AG10803 (cell line): ENCODE measurements at regions not wholly inside any gene's neighbourhood (a gene's known extent, or its start where the extent isn't known, plus 50 kb on each side); places are given as distances from the start of the nearest gene placed in this dataset.
"Not testable (repeated sequence)": the region's sequence is repeated elsewhere in the genome, so short reads cannot be mapped to it uniquely, and the experiment has no call there.

ENCODE experiments used
- DNase-seq: peaks from one replicate; pipeline ENCODE4 v3.0.0; 2010; ENCODE audit warnings: low read depth
- H3K4me3 ChIP-seq: 2 replicates; pipeline ENCODE4 v1.5.1; 2011; ENCODE audit warnings: mild to moderate bottlenecking, low read length, control low read depth
- CTCF ChIP-seq: conservative IDR thresholded peaks from 2 replicates; pipeline ENCODE4 v1.5.1; 2011; ENCODE audit warnings: mild to moderate bottlenecking, low read length, control low read depth, inconsistent platforms

GRCh38 chr16:22633799-22634198, 123.1 kb downstream of the NPIPB5 start:
- DNase-seq, result no peak
- no peak for TF ChIP-seq CTCF
- no peak overlapping the region for H3K4me3 ChIP-seq

GRCh38 chr16:22634954-22635353, 124.3 kb downstream of the NPIPB5 start:
- no peak for DNase-seq
- no peak for TF ChIP-seq CTCF
- H3K4me3 ChIP-seq, result no peak overlapping the region

GRCh38 chr16:22635357-22635761, 124.7 kb downstream of the NPIPB5 start:
- H3K4me3 ChIP-seq, result no peak overlapping the region
- no peak for DNase-seq
- TF ChIP-seq CTCF, result no peak

DNA sequence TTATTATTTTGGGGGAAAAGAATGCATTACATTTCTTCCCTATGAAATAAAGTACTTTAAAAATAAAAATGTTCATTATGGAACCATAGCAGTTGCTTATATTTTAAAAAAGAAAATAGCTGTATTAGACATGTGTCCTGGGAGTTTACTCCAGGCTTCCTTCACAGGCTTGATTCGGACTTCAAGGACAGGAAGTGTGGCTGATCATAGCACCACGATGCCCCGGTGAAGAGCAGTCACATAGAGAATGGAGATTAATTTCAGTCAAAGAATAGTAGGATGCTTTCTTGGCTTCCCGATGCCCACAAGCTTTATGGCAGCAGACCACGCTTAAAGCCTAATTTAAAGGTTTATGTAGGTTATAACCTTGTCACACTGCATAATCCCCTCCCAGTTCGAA, 125.1 kb downstream of the NPIPB5 start:
- DNase-seq, result no peak
- TF ChIP-seq CTCF, result no peak
- H3K4me3 ChIP-seq, result no peak overlapping the region

DNA sequence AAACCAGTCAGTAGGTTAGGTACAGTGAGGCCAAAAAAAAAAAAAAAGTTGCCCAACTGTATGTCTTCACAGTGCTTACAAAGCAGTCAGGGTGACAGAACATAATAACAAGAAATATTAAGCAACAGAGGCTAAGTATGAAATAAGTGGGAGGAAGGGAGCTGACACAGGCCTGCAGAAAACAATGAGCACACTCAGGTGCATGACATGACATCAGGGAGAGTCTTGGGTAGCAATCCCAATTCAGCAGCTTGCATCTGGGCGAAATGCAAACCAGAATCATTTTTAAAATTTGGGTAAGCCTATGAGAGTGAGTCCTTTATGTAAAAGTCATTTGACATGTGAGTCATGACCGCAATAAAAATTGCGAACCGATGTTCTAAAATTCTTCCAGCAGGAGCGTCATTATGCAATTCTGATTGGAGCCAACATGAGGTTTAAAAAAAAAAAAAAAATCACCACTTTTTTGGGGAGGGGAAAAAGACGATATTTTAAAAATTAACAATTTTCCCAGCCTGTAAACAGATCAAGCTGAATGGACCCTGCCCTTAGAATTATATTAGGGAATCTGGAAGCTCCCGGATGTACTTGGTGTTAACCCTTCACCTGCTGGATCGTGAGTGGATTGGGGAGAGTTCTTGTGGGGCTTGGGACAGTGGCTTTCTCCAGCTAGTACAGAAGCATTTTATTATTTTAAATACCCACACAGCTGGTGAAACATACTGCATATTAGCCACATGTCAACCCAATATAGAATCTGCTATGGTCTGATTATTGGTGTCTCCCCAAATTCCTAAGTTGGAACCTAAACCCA, 127.9 kb downstream of the NPIPB5 start:
- no peak overlapping the region for H3K4me3 ChIP-seq
- TF ChIP-seq CTCF, result no peak
- DNase-seq, result peak; percentile 88

GRCh38 chr16:22641131-22641628, 130.5 kb downstream of the NPIPB5 start:
- TF ChIP-seq CTCF, result no peak
- DNase-seq, result peak; percentile 31
- H3K4me3 ChIP-seq, result no peak overlapping the region

DNA sequence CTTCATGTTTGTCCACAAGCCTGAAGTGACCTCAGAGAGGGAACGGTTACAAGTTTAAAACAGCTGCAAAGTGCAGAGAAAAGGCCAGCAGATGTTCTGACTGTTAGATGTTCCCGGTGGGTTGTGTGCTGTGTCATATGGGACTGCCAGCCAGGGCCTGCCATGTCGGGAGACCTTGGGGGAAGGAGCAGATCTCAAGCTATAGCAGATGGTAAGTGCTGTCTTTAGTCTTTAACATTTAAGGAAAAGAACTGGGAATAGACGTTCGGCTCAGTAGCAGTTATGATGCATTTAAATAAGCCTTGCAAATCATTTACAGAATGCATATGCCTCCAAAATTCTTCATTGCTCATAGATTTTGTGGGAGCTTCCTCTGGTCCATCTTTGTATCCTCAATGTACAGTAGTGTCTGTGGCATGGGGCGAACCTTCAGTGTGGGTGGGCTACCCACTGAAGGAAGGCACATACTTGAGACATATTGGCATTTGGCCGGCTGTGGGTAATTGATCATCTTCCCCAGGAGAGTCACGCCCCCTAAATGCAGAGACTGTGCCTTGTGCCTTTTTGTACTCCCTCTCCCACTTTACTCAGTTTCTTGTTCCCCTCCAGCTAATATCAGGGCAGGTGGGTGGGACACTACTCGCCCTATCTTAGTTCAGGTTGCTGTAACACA, 131.9 kb downstream of the NPIPB5 start:
- no peak for TF ChIP-seq CTCF
- no peak overlapping the region for H3K4me3 ChIP-seq
- DNase-seq, result no peak

DNA sequence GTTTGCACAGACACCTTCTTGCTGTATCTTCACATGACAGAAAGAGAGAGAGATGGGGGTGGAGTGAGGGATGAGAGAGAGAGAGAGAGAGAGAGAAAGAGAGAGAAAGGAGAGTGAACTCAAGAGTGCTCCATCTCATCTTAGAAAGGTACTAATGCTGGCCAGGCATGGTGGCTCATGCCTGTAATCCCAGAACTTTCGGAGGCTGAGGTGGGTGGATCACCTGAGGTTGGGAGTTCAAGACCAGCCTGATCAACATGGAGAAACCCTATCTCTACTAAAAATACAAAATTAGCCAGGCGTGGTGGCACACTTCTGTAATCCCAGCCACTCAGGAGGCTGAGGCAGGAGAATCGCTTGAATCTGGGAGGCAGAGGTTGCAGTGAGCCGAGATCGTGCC, 132.5 kb downstream of the NPIPB5 start:
- DNase-seq, H3K4me3 ChIP-seq: not testable (repeated sequence)
